DND-41 (cell line): ENCODE measurements at regions not wholly inside any gene's neighbourhood (a gene's known extent, or its start where the extent isn't known, plus 50 kb on each side); places are given as distances from the start of the nearest gene placed in this dataset.

Experiments
- ATAC-seq: fragments of 200-7000 bp; cut with Tn5 transposase; 3 replicates; pipeline ENCODE4 v1.9.1; 2021; ENCODE audit warnings: low read depth; ENCODE audit not compliant: insufficient read depth
- DNase-seq: peaks from one replicate; pipeline ENCODE4 v3.0.0-alpha.2; 2020
- H2AFZ ChIP-seq: 2 replicates; pipeline ENCODE4 v1.6.0; 2012; ENCODE audit warnings: low read depth, low read length
- H3K27ac ChIP-seq: 2 replicates; pipeline ENCODE4 v1.5.1; 2012; ENCODE audit warnings: low read length, inconsistent platforms
- H3K27me3 ChIP-seq: fragments of 200-600 bp; sonication (generic); 2 replicates; pipeline ENCODE4 v1.6.0; 2012; ENCODE audit warnings: low read length, mild to moderate bottlenecking, inconsistent platforms; ENCODE audit not compliant: insufficient read depth, poor library complexity
- H3K36me3 ChIP-seq: 2 replicates; pipeline ENCODE4 v1.5.1; 2012; ENCODE audit warnings: low read length, inconsistent platforms; ENCODE audit not compliant: insufficient read depth
- H3K4me1 ChIP-seq: 2 replicates; pipeline ENCODE4 v1.5.1; 2012; ENCODE audit warnings: mild to moderate bottlenecking, low read length; ENCODE audit not compliant: insufficient read depth
- H3K4me2 ChIP-seq: 2 replicates; pipeline ENCODE4 v1.6.0; 2012; ENCODE audit warnings: mild to moderate bottlenecking, moderate library complexity, low read length, inconsistent platforms; ENCODE audit not compliant: insufficient read depth
- H3K4me3 ChIP-seq, 2 experiments: fragments of 200-600 bp in 1 of 2; shearing (Covaris generic) in 1 of 2; 2 replicates each; pipeline ENCODE4 v1.5.1; 2012 to 2016; ENCODE audit warnings: inconsistent platforms in 2 of 2, low read length in 2 of 2, mild to moderate bottlenecking in 2 of 2, low read depth in 1 of 2, moderate library complexity in 1 of 2
- H3K79me2 ChIP-seq: 2 replicates; pipeline ENCODE4 v1.6.0; 2012; ENCODE audit warnings: low read length, inconsistent platforms; ENCODE audit not compliant: insufficient read depth
- H3K9ac ChIP-seq: 2 replicates; pipeline ENCODE4 v1.6.0; 2012; ENCODE audit warnings: low read depth, mild to moderate bottlenecking, inconsistent platforms, low read length, moderate library complexity
- H3K9me3 ChIP-seq: 2 replicates; pipeline ENCODE4 v1.5.1; 2012; ENCODE audit warnings: low read length, moderate library complexity, mild to moderate bottlenecking, inconsistent platforms; ENCODE audit not compliant: insufficient read depth, severe bottlenecking
- H4K20me1 ChIP-seq: 2 replicates; pipeline ENCODE4 v1.6.0; 2012; ENCODE audit warnings: low read length; ENCODE audit not compliant: insufficient read depth
- EZH2 ChIP-seq: IDR thresholded peaks from 3 replicates; pipeline ENCODE4 v1.6.1; 2012; ENCODE audit warnings: borderline replicate concordance, low read depth, mild to moderate bottlenecking, moderate library complexity, low read length, inconsistent platforms; ENCODE audit not compliant: severe bottlenecking
- TF ChIP-seq, protein P1 (sequence below): IDR thresholded peaks from 2 replicates; pipeline ENCODE4 v1.5.1; 2012; ENCODE audit warnings: borderline replicate concordance, low read length, moderate library complexity, mild to moderate bottlenecking; ENCODE audit not compliant: poor library complexity, severe bottlenecking; ENCODE audit errors: extremely low read depth

GRCh38 chr6:92008757-92009502 is 1410.4 kb downstream of the EPHA7 start:
- Histone ChIP-seq H3K4me1 (no peaks in the 10 kb centered on the region), H3K4me2 (no peak overlapping the region), H3K36me3 (no peaks in the 10 kb centered on the region), H3K4me3 (no peak overlapping the region), H2AFZ (no peak overlapping the region), H3K79me2 (no peaks in the 10 kb centered on the region), H3K27me3 (no peaks in the 10 kb centered on the region), H3K9me3 (no peaks in the 10 kb centered on the region), H4K20me1 (no peaks in the 10 kb centered on the region), H3K27ac (no peak overlapping the region), H3K9ac (no peak overlapping the region)
- DNase-seq (no peak), ATAC-seq (no peak)
- TF ChIP-seq, protein P1, sequence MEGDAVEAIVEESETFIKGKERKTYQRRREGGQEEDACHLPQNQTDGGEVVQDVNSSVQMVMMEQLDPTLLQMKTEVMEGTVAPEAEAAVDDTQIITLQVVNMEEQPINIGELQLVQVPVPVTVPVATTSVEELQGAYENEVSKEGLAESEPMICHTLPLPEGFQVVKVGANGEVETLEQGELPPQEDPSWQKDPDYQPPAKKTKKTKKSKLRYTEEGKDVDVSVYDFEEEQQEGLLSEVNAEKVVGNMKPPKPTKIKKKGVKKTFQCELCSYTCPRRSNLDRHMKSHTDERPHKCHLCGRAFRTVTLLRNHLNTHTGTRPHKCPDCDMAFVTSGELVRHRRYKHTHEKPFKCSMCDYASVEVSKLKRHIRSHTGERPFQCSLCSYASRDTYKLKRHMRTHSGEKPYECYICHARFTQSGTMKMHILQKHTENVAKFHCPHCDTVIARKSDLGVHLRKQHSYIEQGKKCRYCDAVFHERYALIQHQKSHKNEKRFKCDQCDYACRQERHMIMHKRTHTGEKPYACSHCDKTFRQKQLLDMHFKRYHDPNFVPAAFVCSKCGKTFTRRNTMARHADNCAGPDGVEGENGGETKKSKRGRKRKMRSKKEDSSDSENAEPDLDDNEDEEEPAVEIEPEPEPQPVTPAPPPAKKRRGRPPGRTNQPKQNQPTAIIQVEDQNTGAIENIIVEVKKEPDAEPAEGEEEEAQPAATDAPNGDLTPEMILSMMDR = no peak
- TF ChIP-seq EZH2 = no peak

- Histone ChIP-seq H3K4me1 (no peaks in the 10 kb centered on the region), H3K9ac (no peak overlapping the region), H3K36me3 (no peaks in the 10 kb centered on the region), H3K4me2 (no peak overlapping the region), H3K27me3 (no peaks in the 10 kb centered on the region), H2AFZ (no peak overlapping the region), H3K4me3 (no peak overlapping the region), H4K20me1 (no peaks in the 10 kb centered on the region), H3K9me3 (no peaks in the 10 kb centered on the region), H3K79me2 (no peaks in the 10 kb centered on the region), H3K27ac (no peak overlapping the region)
- ATAC-seq = no peak
- DNase-seq = no peak
- no peak for TF ChIP-seq EZH2
- TF ChIP-seq, protein P1 = no peak
Observed at GRCh38 chr6:92000112-92000511, 1413.2 kb upstream of the MAP3K7 start.

- no peaks in the 10 kb centered on the region for H3K9me3 ChIP-seq
- no peak for TF ChIP-seq EZH2
- TF ChIP-seq, protein P1 = no peak
- no peaks in the 10 kb centered on the region for H4K20me1 ChIP-seq
- no peak overlapping the region for H3K9ac ChIP-seq
- no peaks in the 10 kb centered on the region for H3K27me3 ChIP-seq
- H3K27ac ChIP-seq = no peak overlapping the region
- no peaks in the 10 kb centered on the region for H3K36me3 ChIP-seq
- no peak for ATAC-seq
- DNase-seq = no peak
- H3K4me2 ChIP-seq = no peak overlapping the region
- H3K4me3 ChIP-seq = no peak overlapping the region
- no peaks in the 10 kb centered on the region for H3K79me2 ChIP-seq
- H2AFZ ChIP-seq = no peak overlapping the region
- no peaks in the 10 kb centered on the region for H3K4me1 ChIP-seq
Observed at GRCh38 chr6:91994787-91995186, 1407.9 kb upstream of the MAP3K7 start.

GRCh38 chr6:91982559-91982958 is 1395.7 kb upstream of the MAP3K7 start:
- Histone ChIP-seq H4K20me1 (no peaks in the 10 kb centered on the region), H3K27me3 (no peaks in the 10 kb centered on the region), H3K27ac (no peak overlapping the region), H3K4me1 (no peaks in the 10 kb centered on the region), H3K9me3 (no peaks in the 10 kb centered on the region), H3K4me3 (no peak overlapping the region), H3K36me3 (no peaks in the 10 kb centered on the region), H3K4me2 (no peak overlapping the region), H3K9ac (no peak overlapping the region), H2AFZ (no peak overlapping the region), H3K79me2 (no peaks in the 10 kb centered on the region)
- TF ChIP-seq, protein P1 = no peak
- TF ChIP-seq EZH2 = no peak
- DNase-seq = no peak
- no peak for ATAC-seq
